DND-41 (cell line): ENCODE measurements at regions not wholly inside any gene's neighbourhood (a gene's known extent, or its start where the extent isn't known, plus 50 kb on each side); places are given as distances from the start of the nearest gene placed in this dataset.

ENCODE experiments used
- CTCF ChIP-seq: IDR thresholded peaks from 2 replicates; pipeline ENCODE4 v1.5.1; 2012; ENCODE audit warnings: borderline replicate concordance, low read length, moderate library complexity, mild to moderate bottlenecking; ENCODE audit not compliant: poor library complexity, severe bottlenecking; ENCODE audit errors: extremely low read depth
- EZH2 ChIP-seq: IDR thresholded peaks from 3 replicates; pipeline ENCODE4 v1.6.1; 2012; ENCODE audit warnings: borderline replicate concordance, low read depth, mild to moderate bottlenecking, moderate library complexity, low read length, inconsistent platforms; ENCODE audit not compliant: severe bottlenecking

GRCh38 chr7:144969787-144970186 is 133.9 kb upstream of the TPK1 start:
- TF ChIP-seq CTCF, result no peak
- no peak for TF ChIP-seq EZH2
